GM13976 (cell line): ENCODE measurements at regions not wholly inside any gene's neighbourhood (a gene's known extent, or its start where the extent isn't known, plus 50 kb on each side); places are given as distances from the start of the nearest gene placed in this dataset.

Source experiments
- DNase-seq: peaks from one replicate; pipeline ENCODE4 v3.0.0; 2012; ENCODE audit warnings: low spot score
- CTCF ChIP-seq: IDR thresholded peaks from 2 replicates; pipeline ENCODE4 v1.5.1; 2012; ENCODE audit warnings: borderline replicate concordance, mild to moderate bottlenecking; ENCODE audit not compliant: insufficient read depth; ENCODE audit errors: extremely low read depth, missing control alignments, control extremely low read depth
- in situ Hi-C: fragments of 300-500 bp; cut with MboI; formaldehyde crosslinking; loops from one replicate; pipeline ENCODE4 v1.12.0; 2022; ENCODE audit warnings: low sequenced_read_pairs, mixed read lengths, inconsistent platforms; ENCODE audit not compliant: unreplicated experiment

- DNase-seq, result no peak
- no peak for TF ChIP-seq CTCF
- in situ Hi-C loops, result no loop called here
Measured at GRCh38 chr3:74532446-74532845, 82.0 kb downstream of the CNTN3 start.

- in situ Hi-C loops, result no loop called here
- no peak for TF ChIP-seq CTCF
- no peak for DNase-seq
Measured at GRCh38 chr3:74531491-74531890, 83.0 kb downstream of the CNTN3 start.

GRCh38 chr3:74529145-74529544 is 85.3 kb downstream of the CNTN3 start:
- TF ChIP-seq CTCF, result no peak
- DNase-seq, result no peak
- in situ Hi-C loops, result no loop called here

- no peak for TF ChIP-seq CTCF
- in situ Hi-C loops, result no loop called here
- DNase-seq, result no peak
Measured at GRCh38 chr3:74527566-74527965, 86.9 kb downstream of the CNTN3 start.

GRCh38 chr3:74523811-74524210 is 90.6 kb downstream of the CNTN3 start:
- TF ChIP-seq CTCF, result no peak
- DNase-seq, result no peak
- in situ Hi-C loops, result no loop called here

- in situ Hi-C loops, result no loop called here
- DNase-seq, result no peak
- TF ChIP-seq CTCF, result no peak
Measured at GRCh38 chr3:74520895-74521294, 93.6 kb downstream of the CNTN3 start.

- TF ChIP-seq CTCF, result no peak
- in situ Hi-C loops, result no loop called here
Measured at GRCh38 chr3:74518610-74519009, 95.8 kb downstream of the CNTN3 start.

More at GRCh38 chr3:74518610-74519009, 95.8 kb downstream of the CNTN3 start:
- no peak for DNase-seq
